GM12865 (cell line): ENCODE measurements at regions not wholly inside any gene's neighbourhood (a gene's known extent, or its start where the extent isn't known, plus 50 kb on each side); places are given as distances from the start of the nearest gene placed in this dataset.

Source experiments
- DNase-seq: peaks from one replicate; pipeline ENCODE4 v3.0.0; 2010; ENCODE audit warnings: low read depth
- H3K4me3 ChIP-seq: 2 replicates; pipeline ENCODE4 v1.5.1; 2011; ENCODE audit warnings: mild to moderate bottlenecking, low read depth, low read length, control low read depth
- TF ChIP-seq, protein P1 (sequence below): IDR thresholded peaks from 2 replicates; pipeline ENCODE4 v1.5.1; 2011; ENCODE audit warnings: low read length, control low read depth, low read depth, inconsistent platforms; ENCODE audit not compliant: insufficient read depth; ENCODE audit errors: missing control alignments

DNA sequence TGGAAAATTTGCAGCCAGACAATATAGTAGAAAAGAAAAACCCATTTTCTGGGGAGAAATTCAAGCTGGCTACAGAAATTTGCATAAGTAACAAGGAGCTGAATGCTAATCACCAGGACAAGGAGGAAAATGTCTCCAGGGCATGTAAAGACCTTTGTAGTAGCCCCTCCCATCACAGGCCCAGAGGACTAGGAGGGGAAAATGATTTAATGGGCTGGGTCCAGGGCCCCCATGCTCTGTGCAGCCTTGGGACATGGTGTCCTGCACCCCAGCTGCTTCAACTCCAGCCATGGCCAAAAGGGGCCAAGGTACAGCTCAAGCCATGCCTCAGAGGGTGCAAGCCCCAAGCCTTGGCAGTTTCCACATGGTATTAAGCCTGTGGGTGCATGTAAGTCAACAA lies 197.6 kb upstream of the POU1F1 start:
- no peak for DNase-seq
- no peak overlapping the region for H3K4me3 ChIP-seq
- TF ChIP-seq, protein P1, sequence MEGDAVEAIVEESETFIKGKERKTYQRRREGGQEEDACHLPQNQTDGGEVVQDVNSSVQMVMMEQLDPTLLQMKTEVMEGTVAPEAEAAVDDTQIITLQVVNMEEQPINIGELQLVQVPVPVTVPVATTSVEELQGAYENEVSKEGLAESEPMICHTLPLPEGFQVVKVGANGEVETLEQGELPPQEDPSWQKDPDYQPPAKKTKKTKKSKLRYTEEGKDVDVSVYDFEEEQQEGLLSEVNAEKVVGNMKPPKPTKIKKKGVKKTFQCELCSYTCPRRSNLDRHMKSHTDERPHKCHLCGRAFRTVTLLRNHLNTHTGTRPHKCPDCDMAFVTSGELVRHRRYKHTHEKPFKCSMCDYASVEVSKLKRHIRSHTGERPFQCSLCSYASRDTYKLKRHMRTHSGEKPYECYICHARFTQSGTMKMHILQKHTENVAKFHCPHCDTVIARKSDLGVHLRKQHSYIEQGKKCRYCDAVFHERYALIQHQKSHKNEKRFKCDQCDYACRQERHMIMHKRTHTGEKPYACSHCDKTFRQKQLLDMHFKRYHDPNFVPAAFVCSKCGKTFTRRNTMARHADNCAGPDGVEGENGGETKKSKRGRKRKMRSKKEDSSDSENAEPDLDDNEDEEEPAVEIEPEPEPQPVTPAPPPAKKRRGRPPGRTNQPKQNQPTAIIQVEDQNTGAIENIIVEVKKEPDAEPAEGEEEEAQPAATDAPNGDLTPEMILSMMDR, result no peak

DNA sequence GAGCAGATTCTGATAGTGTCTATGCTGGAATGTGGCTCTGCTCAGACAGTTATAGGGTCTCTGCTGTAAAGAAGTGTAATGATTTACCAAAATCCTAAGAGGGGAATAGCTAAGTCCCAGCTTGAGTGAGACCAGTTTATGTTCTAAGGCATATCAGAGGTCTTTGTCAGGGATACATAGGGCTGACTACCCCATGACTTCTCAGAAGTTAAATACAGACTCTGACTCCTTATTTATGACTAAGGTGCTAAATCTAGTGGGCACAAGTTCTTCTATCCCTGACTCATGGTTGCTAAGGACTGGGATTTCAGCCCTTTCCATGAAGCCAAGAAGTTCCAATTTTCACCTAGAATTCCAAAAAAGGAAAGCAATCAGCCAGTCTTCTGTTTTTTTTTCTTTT lies 192.6 kb upstream of the POU1F1 start:
- TF ChIP-seq, protein P1, result no peak
- no peak overlapping the region for H3K4me3 ChIP-seq
- DNase-seq, result no peak

DNA sequence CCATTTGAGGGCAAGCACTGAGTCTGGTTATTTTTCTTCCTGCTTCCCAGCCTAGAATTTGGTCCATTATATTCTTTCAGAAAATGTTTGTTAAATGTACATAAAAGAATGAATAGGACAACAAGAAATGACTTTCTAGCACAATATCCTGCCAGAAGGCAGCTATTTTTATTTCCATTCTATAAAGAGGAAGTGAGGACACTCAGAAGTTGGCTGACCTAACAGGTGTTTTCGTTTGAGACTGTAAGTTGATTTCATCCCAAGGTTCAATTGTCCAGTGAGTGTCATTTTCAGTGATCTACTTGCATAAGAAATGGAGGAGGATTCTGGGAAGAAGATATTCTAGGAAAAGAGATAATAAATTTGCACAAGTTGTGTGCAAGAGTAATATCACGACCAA lies 191.9 kb upstream of the POU1F1 start:
- TF ChIP-seq, protein P1, result no peak
- no peak overlapping the region for H3K4me3 ChIP-seq
- no peak for DNase-seq

DNA sequence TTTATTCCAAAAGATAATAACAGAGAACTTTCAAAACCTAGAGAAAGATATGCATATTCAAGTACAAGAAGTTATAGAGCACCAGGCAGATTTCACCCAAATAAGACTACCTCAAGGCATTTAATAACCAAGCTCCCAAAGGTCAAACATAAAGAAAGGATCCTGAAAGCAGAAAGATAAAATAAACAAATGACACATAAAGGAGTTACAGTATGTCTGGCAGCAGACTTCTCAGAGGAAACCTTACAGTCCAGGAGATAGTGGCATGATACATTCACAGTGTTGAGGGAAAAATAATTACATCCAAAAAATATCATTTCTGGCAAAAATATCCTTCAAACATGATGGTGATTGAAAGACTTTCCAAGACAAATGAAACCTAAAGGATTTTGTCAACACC lies 185.8 kb upstream of the POU1F1 start:
- no peak for DNase-seq
- TF ChIP-seq, protein P1, result no peak

DNA sequence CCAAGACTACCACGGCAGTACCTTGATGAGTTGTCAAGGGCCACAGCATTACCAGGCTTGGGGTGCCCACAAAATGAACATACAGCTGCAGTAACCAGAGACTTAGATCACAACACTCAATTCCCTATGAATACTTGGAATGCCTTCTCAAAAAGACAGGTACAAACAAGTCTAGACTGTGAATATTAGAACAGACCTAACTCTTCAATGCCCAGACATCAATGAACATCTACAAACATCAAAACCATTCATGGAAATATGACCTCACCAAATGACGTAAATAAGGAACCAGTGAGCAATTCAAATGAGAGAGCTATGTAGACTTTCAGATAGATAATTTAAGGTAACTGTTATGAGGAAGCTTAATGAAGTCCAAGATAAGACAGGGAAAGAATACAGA lies 185.1 kb upstream of the POU1F1 start:
- no peak overlapping the region for H3K4me3 ChIP-seq
- TF ChIP-seq, protein P1, result no peak
- DNase-seq, result no peak

More for the DNA sequence above, 185.8 kb upstream of the POU1F1 start:
- H3K4me3 ChIP-seq, result no peak overlapping the region

DNA sequence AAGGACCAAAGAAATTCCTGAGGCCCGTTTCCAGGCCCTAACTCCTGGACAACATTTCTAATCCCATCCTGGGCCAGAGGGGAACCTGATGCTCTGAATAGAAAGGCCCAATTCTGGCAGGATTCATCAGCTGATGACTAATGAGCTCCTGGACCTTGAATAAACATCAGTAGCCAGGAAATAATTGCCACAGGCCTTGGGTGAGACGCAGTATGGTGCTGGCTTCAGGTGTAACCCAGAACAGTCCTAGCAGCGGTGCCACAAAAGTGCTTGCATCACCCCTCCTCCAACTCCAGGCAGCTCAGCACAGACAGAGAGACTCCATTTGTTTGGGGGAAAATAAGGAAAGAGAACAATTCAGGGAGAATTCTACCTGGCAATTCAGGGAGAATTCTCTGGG lies 184.7 kb upstream of the POU1F1 start:
- TF ChIP-seq, protein P1, result no peak

DNA sequence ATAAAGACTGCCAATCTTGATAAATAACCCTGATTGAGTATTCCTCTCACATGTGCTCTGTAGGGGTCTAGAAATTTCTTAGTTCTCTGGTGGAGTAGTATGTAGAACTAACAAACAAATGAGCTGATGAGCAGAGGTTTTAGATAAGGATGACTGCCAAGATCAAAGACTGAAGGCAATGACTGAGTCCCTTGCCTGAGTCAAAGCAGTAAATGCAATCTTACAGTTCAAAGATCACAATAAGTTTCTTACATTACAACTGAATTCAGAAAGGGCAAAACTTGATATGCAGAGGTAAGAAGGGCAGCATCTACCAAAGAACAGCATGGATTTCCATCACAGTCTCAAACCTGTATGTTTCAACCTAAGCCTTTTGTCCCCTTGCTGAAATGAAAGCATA lies 172.2 kb upstream of the POU1F1 start:
- no peak for DNase-seq
- no peak overlapping the region for H3K4me3 ChIP-seq
- TF ChIP-seq, protein P1, result no peak

More for the DNA sequence above, 184.7 kb upstream of the POU1F1 start:
- DNase-seq, result no peak
- no peak overlapping the region for H3K4me3 ChIP-seq
